ENCODE measurements at regions not wholly inside any gene's neighbourhood (a gene's known extent, or its start where the extent isn't known, plus 50 kb on each side); places are given as distances from the start of the nearest gene placed in this dataset.

DNA sequence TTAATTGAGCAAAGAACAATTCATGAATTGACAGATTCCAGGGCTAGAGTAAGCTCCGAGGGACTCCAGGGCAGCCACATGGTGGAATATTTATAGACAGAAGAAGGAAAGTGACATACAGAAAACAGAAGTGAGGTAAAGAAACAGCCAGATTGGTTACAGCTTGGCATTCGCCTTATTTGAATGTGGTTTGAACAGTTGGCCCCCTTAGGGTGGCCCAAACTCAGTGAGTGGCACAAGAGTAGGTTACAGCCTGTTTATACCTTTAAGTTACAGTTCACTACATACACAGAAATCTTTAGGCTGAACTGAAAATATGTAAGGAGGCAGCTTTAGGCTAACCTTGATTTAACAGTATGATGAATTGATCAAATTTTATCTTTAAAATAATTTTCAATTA is 174.5 kb upstream of the CNOT2 start:
- DNase-seq (no peak), ATAC-seq (no peak)
- Histone ChIP-seq H3K27ac (ENCODE audit: low read depth, low read length) (no peak overlapping the region), H3K36me3 (ENCODE audit: control insufficient read depth in 2 of 3, insufficient read depth in 3 of 3, low read length in 3 of 3) (no peaks in the 10 kb centered on the region), H3K4me3 (ENCODE audit: low read length) (no peak overlapping the region), H3K4me1 (ENCODE audit: control insufficient read depth in 2 of 2, insufficient read depth in 2 of 2, low read length in 2 of 2) (no peaks in the 10 kb centered on the region), H3K9me3 (ENCODE audit: control insufficient read depth in 2 of 3, low read length in 3 of 3) (no peaks in the 10 kb centered on the region), H3K27me3 (ENCODE audit: control insufficient read depth in 2 of 2, insufficient read depth in 2 of 2, low read length in 2 of 2) (no peaks in the 10 kb centered on the region)
- no peaks in the 10 kb centered on the region for H3K4me1 Mint-ChIP-seq
- intact Hi-C loops (cut with micrococcal nuclease) = no loop called here
- H3K36me3 Mint-ChIP-seq = no peaks in the 10 kb centered on the region
- no peak overlapping the region for H3K27ac Mint-ChIP-seq
- H3K9me3 Mint-ChIP-seq = no peaks in the 10 kb centered on the region
- ChIA-PET CTCF (no interaction called here), POLR2A (no interaction called here)
- peaks cover 0 to 16% (median 5%) of the 10 kb centered on the region in 5 donors for H3K27me3 Mint-ChIP-seq
- H3K4me3 Mint-ChIP-seq = no peak overlapping the region

DNA sequence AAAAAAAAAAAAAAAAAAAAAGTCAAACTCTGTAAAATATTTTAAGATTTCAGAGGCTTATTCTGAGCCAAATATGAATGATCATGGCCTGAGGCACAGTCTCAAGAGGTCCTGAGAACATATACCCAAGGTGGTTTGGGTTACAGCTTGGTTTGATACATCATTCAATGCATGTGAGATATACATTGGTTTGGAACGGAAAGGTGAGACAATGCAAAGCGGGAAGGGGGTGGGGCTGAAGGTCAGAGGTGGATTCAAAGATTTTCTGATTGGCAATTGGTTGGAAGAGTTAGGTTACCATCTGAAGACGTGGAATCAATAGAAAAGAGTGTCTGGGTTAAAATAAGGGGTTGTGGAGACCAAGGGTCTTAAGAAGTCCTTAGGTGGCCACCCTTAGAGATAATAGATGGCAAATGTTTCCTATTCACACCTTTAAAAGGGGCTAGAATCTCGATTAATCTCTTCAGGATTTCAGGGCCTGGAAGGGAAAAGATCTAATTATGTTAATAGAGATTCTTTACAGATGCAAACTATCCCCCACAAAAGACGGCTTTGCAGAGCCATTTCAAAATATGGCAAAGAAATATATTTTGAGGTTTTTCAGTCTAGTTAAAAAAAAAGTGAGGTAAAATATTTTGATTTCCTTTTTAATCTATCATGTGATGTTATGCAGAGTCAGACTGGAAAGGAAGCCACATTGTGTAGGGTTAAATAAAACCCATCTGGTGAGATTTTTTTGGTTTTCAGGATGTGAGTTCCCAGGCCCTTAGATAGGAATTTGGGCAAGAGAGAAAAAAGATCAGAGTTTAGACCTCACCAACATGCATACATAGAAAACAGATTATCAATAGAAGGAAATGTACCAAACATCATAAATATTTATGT is 173.8 kb upstream of the CNOT2 start:
- Histone ChIP-seq H3K27ac (ENCODE audit: low read depth, low read length) (no peak overlapping the region), H3K9me3 (ENCODE audit: control insufficient read depth in 2 of 3, low read length in 3 of 3) (no peaks in the 10 kb centered on the region), H3K4me3 (ENCODE audit: low read length) (no peak overlapping the region), H3K36me3 (ENCODE audit: control insufficient read depth in 2 of 3, insufficient read depth in 3 of 3, low read length in 3 of 3) (no peaks in the 10 kb centered on the region), H3K4me1 (ENCODE audit: control insufficient read depth in 2 of 2, insufficient read depth in 2 of 2, low read length in 2 of 2) (no peaks in the 10 kb centered on the region), H3K27me3 (ENCODE audit: control insufficient read depth in 2 of 2, insufficient read depth in 2 of 2, low read length in 2 of 2) (no peaks in the 10 kb centered on the region)
- ChIA-PET POLR2A (no interaction called here), CTCF (no interaction called here)
- Mint-ChIP-seq H3K27me3 (peaks cover 0 to 16% (median 5%) of the 10 kb centered on the region in 5 donors), H3K4me3 (no peak overlapping the region), H3K4me1 (peaks cover 0 to 2% (median 0%) of the 10 kb centered on the region in 7 donors), H3K27ac (no peak overlapping the region), H3K9me3 (peaks cover 0 to 2% (median 0%) of the 10 kb centered on the region in 11 donors), H3K36me3 (no peaks in the 10 kb centered on the region)
- ATAC-seq = no peak
- intact Hi-C loops (cut with micrococcal nuclease) = no loop called here
- no peak for DNase-seq

DNA sequence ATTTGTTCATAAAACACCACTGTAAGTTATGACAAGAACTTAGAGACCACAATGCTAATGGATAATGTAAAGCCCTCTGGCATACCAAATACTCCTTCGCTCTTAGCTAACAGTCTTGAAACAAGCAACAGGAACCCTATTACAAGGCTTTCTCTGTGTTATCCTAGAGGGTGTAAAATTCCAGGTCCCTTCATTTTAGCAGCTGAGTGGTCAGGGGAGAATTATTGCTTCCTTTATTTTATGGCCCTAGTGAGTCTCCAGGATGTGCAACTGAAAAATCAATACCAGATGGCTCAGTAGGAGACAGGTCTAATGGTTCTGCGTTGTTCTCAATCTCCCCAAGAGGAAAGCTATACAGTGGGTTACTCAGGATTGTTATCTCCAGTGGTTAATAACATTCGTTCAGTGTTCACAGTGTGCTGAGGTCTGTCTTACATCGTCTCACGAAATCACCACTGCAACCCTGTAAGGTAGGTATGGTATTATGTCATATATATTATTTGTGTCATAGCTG is 172.7 kb upstream of the CNOT2 start:
- Mint-ChIP-seq H3K9me3 (peaks cover 0 to 2% (median 0%) of the 10 kb centered on the region in 11 donors), H3K4me1 (peaks cover 0 to 4% (median 0%) of the 10 kb centered on the region in 7 donors), H3K27ac (no peak overlapping the region), H3K4me3 (no peak overlapping the region), H3K36me3 (no peaks in the 10 kb centered on the region), H3K27me3 (peaks cover 0 to 13% (median 5%) of the 10 kb centered on the region in 5 donors)
- Histone ChIP-seq H3K27ac (ENCODE audit: low read depth, low read length) (no peak overlapping the region), H3K4me3 (ENCODE audit: low read length) (no peak overlapping the region), H3K4me1 (ENCODE audit: control insufficient read depth in 2 of 2, insufficient read depth in 2 of 2, low read length in 2 of 2) (no peaks in the 10 kb centered on the region), H3K9me3 (ENCODE audit: control insufficient read depth in 2 of 3, low read length in 3 of 3) (no peaks in the 10 kb centered on the region), H3K27me3 (ENCODE audit: control insufficient read depth in 2 of 2, insufficient read depth in 2 of 2, low read length in 2 of 2) (no peaks in the 10 kb centered on the region), H3K36me3 (ENCODE audit: control insufficient read depth in 2 of 3, insufficient read depth in 3 of 3, low read length in 3 of 3) (no peaks in the 10 kb centered on the region)
- CTCF ChIA-PET = no interaction called here
- DNase-seq = no peak
- no peak for ATAC-seq
- intact Hi-C loops (cut with micrococcal nuclease) = no loop called here
- POLR2A ChIA-PET = no interaction called here

- intact Hi-C loops (cut with micrococcal nuclease) = no loop called here
- Mint-ChIP-seq H3K4me1 (peaks cover 0 to 4% (median 0%) of the 10 kb centered on the region in 7 donors), H3K36me3 (no peaks in the 10 kb centered on the region), H3K4me3 (no peak overlapping the region), H3K27ac (no peak overlapping the region), H3K9me3 (peaks cover 0 to 2% (median 0%) of the 10 kb centered on the region in 11 donors), H3K27me3 (peaks cover 0 to 10% (median 4%) of the 10 kb centered on the region in 5 donors)
- H3K27ac ChIP-seq (ENCODE audit: low read depth, low read length) = no peak overlapping the region
- CTCF ChIA-PET = no interaction called here
- H3K4me1 ChIP-seq (ENCODE audit: control insufficient read depth in 2 of 2, insufficient read depth in 2 of 2, low read length in 2 of 2) = no peaks in the 10 kb centered on the region
- POLR2A ChIA-PET = no interaction called here
- H3K9me3 ChIP-seq (ENCODE audit: control insufficient read depth in 2 of 3, low read length in 3 of 3) = no peaks in the 10 kb centered on the region
- no peak overlapping the region for H3K4me3 ChIP-seq (ENCODE audit: low read length)
- H3K36me3 ChIP-seq (ENCODE audit: control insufficient read depth in 2 of 3, insufficient read depth in 3 of 3, low read length in 3 of 3) = no peaks in the 10 kb centered on the region
- no peaks in the 10 kb centered on the region for H3K27me3 ChIP-seq (ENCODE audit: control insufficient read depth in 2 of 2, insufficient read depth in 2 of 2, low read length in 2 of 2)
- DNase-seq = no peak
- no peak for ATAC-seq
Observed at GRCh38 chr12:70074510-70074909, 168.7 kb upstream of the CNOT2 start.

DNA sequence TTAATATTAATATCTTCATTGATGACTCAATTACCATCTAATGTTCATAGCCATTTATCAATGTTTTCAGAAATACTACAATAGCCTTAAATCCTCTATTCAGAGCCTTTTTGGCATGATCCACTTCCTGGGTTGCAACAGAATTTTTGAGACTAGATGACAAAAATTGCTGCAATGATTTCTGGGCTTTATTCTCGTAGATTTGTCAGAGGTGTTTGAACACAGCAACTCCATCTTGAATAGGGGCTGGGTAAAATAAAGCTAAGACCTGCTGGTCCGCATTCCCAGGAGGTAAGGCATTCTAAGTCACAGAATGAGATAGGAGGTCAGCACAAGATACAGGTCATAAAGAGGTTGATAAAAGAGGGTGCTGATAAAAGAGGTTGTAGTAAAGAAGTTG is 165.8 kb upstream of the CNOT2 start:
- Mint-ChIP-seq H3K36me3 (no peaks in the 10 kb centered on the region), H3K4me1 (peaks cover 0 to 6% (median 0%) of the 10 kb centered on the region in 7 donors), H3K27me3 (peaks cover 0 to 5% (median 4%) of the 10 kb centered on the region in 5 donors), H3K9me3 (peaks cover 0 to 3% (median 1%) of the 10 kb centered on the region in 11 donors), H3K27ac (no peak overlapping the region), H3K4me3 (no peak overlapping the region)
- CTCF ChIA-PET = no interaction called here
- no peak overlapping the region for H3K4me3 ChIP-seq (ENCODE audit: low read length)
- no peak for ATAC-seq
- no peak for DNase-seq
- POLR2A ChIA-PET = no interaction called here
- no peaks in the 10 kb centered on the region for H3K9me3 ChIP-seq (ENCODE audit: control insufficient read depth in 2 of 3, low read length in 3 of 3)
- no peaks in the 10 kb centered on the region for H3K27me3 ChIP-seq (ENCODE audit: control insufficient read depth in 2 of 2, insufficient read depth in 2 of 2, low read length in 2 of 2)
- no peak overlapping the region for H3K27ac ChIP-seq (ENCODE audit: low read depth, low read length)
- no peaks in the 10 kb centered on the region for H3K36me3 ChIP-seq (ENCODE audit: control insufficient read depth in 2 of 3, insufficient read depth in 3 of 3, low read length in 3 of 3)
- H3K4me1 ChIP-seq (ENCODE audit: control insufficient read depth in 2 of 2, insufficient read depth in 2 of 2, low read length in 2 of 2) = no peaks in the 10 kb centered on the region
- intact Hi-C loops (cut with micrococcal nuclease) = no loop called here

- no peaks in the 10 kb centered on the region for H3K4me1 ChIP-seq (ENCODE audit: control insufficient read depth in 2 of 2, insufficient read depth in 2 of 2, low read length in 2 of 2)
- Mint-ChIP-seq H3K27ac (no peak overlapping the region), H3K36me3 (no peaks in the 10 kb centered on the region), H3K4me3 (no peak overlapping the region), H3K4me1 (peaks cover 0 to 6% (median 0%) of the 10 kb centered on the region in 7 donors), H3K27me3 (peaks cover 0 to 9% (median 4%) of the 10 kb centered on the region in 5 donors), H3K9me3 (peaks cover 0 to 7% (median 4%) of the 10 kb centered on the region in 11 donors)
- ATAC-seq (no peak), DNase-seq (no peak)
- CTCF ChIA-PET = no interaction called here
- intact Hi-C loops (cut with micrococcal nuclease) = no loop called here
- H3K9me3 ChIP-seq (ENCODE audit: control insufficient read depth in 2 of 3, low read length in 3 of 3) = no peaks in the 10 kb centered on the region
- no peaks in the 10 kb centered on the region for H3K27me3 ChIP-seq (ENCODE audit: control insufficient read depth in 2 of 2, insufficient read depth in 2 of 2, low read length in 2 of 2)
- no peak overlapping the region for H3K27ac ChIP-seq (ENCODE audit: low read depth, low read length)
- no peak overlapping the region for H3K4me3 ChIP-seq (ENCODE audit: low read length)
- POLR2A ChIA-PET = no interaction called here
- H3K36me3 ChIP-seq (ENCODE audit: control insufficient read depth in 2 of 3, insufficient read depth in 3 of 3, low read length in 3 of 3) = no peaks in the 10 kb centered on the region
Observed at GRCh38 chr12:70078161-70078560, 165.1 kb upstream of the CNOT2 start.

- intact Hi-C loops (cut with micrococcal nuclease) = no loop called here
- ATAC-seq (no peak), DNase-seq (no peak)
- no peaks in the 10 kb centered on the region for H3K4me1 ChIP-seq (ENCODE audit: control insufficient read depth in 2 of 2, insufficient read depth in 2 of 2, low read length in 2 of 2)
- Mint-ChIP-seq H3K4me3 (no peak overlapping the region), H3K9me3 (peaks cover 0 to 7% (median 4%) of the 10 kb centered on the region in 11 donors), H3K36me3 (no peaks in the 10 kb centered on the region), H3K4me1 (peaks cover 0 to 2% (median 0%) of the 10 kb centered on the region in 7 donors), H3K27me3 (peaks cover 0 to 9% (median 0%) of the 10 kb centered on the region in 5 donors), H3K27ac (no peak overlapping the region)
- POLR2A ChIA-PET = no interaction called here
- no peaks in the 10 kb centered on the region for H3K27me3 ChIP-seq (ENCODE audit: control insufficient read depth in 2 of 2, insufficient read depth in 2 of 2, low read length in 2 of 2)
- CTCF ChIA-PET = no interaction called here
- H3K9me3 ChIP-seq (ENCODE audit: control insufficient read depth in 2 of 3, low read length in 3 of 3) = no peaks in the 10 kb centered on the region
- H3K4me3 ChIP-seq (ENCODE audit: low read length) = no peak overlapping the region
- H3K27ac ChIP-seq (ENCODE audit: low read depth, low read length) = no peak overlapping the region
- no peaks in the 10 kb centered on the region for H3K36me3 ChIP-seq (ENCODE audit: control insufficient read depth in 2 of 3, insufficient read depth in 3 of 3, low read length in 3 of 3)
Observed at GRCh38 chr12:70080566-70080965, 162.7 kb upstream of the CNOT2 start.

All from naive thymus-derived CD4-positive, alpha-beta T cell (primary cell).